Gastroesophageal sphincter (tissue), 3 donors: ENCODE measurements at regions not wholly inside any gene's neighbourhood (a gene's known extent, or its start where the extent isn't known, plus 50 kb on each side); places are given as distances from the start of the nearest gene placed in this dataset.

ENCODE experiments used
- EP300 ChIP-seq: sonication (generic); formaldehyde crosslinking; IDR thresholded peaks from one replicate; pipeline ENCODE4 v1.6.1; 2017; ENCODE audit warnings: antibody characterized with exemption, mild to moderate bottlenecking
- POLR2AphosphoS5 ChIP-seq: sonication (generic); formaldehyde crosslinking; IDR thresholded peaks from one replicate; pipeline ENCODE4 v1.6.1; 2017; ENCODE audit warnings: antibody characterized with exemption
- TF ChIP-seq, protein P1 (sequence below), 4 experiments: fragments of 200-600 bp in 2 of 4; fragments of 450-650 bp in 2 of 4; sonication (generic) in 1 of 4; IDR thresholded peaks; one replicate each; pipeline ENCODE4 v1.5.1; 2017 to 2019; ENCODE audit warnings: antibody characterized with exemption in 4 of 4, mild to moderate bottlenecking in 2 of 4, moderate library complexity in 2 of 4

DNA sequence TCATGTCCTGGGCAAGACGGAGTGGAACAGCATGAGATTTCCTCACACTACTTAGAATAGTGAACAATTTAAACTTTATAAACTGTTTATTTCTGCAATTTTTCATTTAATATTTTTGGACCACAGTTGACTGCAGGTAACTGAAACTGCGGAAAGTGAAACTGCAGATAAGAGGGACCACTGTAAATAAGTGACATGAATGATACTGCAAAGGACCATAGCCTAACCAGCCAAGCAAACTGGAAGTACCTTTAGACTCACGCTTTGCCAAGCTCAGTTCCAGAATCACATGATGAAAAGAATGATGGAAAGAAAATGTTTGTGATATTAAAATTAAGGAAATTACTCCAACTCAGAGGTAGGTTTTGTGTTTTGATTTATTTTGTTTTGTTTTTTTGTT is 94.6 kb upstream of the ITGA4 start:
- TF ChIP-seq EP300: no peak
- TF ChIP-seq, protein P1, sequence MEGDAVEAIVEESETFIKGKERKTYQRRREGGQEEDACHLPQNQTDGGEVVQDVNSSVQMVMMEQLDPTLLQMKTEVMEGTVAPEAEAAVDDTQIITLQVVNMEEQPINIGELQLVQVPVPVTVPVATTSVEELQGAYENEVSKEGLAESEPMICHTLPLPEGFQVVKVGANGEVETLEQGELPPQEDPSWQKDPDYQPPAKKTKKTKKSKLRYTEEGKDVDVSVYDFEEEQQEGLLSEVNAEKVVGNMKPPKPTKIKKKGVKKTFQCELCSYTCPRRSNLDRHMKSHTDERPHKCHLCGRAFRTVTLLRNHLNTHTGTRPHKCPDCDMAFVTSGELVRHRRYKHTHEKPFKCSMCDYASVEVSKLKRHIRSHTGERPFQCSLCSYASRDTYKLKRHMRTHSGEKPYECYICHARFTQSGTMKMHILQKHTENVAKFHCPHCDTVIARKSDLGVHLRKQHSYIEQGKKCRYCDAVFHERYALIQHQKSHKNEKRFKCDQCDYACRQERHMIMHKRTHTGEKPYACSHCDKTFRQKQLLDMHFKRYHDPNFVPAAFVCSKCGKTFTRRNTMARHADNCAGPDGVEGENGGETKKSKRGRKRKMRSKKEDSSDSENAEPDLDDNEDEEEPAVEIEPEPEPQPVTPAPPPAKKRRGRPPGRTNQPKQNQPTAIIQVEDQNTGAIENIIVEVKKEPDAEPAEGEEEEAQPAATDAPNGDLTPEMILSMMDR (IDR thresholded peaks at IDR 0.05): no peak
- no peak for TF ChIP-seq POLR2AphosphoS5
